Cardiac fibroblast (primary cell): ENCODE measurements at regions not wholly inside any gene's neighbourhood (a gene's known extent, or its start where the extent isn't known, plus 50 kb on each side); places are given as distances from the start of the nearest gene placed in this dataset.
A peak's percentile ranks its signal among the peaks of the same experiment; 100 is the strongest.

Source experiments
- DNase-seq, 2 donors: peaks; one replicate each; pipeline versions ENCODE4 v3.0.0 to v3.0.0-alpha.2; 2010; ENCODE audit warnings: low read depth in 2 of 2
- H3K4me3 ChIP-seq, 2 donors: replicated peaks in 1 of 2; 1 replicate in 1 of 2; 2 replicates in 1 of 2; pipeline ENCODE4 v1.5.1; 2011; ENCODE audit warnings: low read depth in 2 of 2, low read length in 2 of 2, mild to moderate bottlenecking in 2 of 2, moderate library complexity in 1 of 2
- CTCF ChIP-seq: IDR thresholded peaks from one replicate; pipeline ENCODE4 v1.5.1; 2011; ENCODE audit warnings: low read depth, mild to moderate bottlenecking, low read length, inconsistent platforms

DNA sequence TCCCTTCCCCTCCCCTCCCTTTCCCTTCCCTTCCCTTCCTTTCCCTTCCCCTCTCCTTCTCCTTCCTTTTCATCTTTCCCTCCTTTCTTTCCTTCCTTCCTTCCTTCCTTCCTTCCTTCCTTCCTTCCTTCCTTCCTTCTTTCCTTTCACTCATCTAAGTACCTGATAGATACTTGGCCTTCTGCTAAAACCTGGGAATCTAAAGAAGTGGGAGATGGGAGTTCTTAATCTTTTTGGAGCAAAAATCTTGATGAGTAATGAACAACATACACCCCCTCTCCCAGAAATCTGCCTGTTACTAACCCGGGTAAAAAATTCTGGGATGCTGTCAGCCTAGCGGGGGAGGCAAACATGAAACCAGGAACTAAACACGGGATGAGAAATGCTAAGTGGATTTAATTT lies 100.7 kb downstream of the VEGFA start:
- TF ChIP-seq CTCF, result no peak
- H3K4me3 ChIP-seq, result no peak overlapping the region
- DNase-seq, result peak in 1 of 2 donors; percentile 34

DNA sequence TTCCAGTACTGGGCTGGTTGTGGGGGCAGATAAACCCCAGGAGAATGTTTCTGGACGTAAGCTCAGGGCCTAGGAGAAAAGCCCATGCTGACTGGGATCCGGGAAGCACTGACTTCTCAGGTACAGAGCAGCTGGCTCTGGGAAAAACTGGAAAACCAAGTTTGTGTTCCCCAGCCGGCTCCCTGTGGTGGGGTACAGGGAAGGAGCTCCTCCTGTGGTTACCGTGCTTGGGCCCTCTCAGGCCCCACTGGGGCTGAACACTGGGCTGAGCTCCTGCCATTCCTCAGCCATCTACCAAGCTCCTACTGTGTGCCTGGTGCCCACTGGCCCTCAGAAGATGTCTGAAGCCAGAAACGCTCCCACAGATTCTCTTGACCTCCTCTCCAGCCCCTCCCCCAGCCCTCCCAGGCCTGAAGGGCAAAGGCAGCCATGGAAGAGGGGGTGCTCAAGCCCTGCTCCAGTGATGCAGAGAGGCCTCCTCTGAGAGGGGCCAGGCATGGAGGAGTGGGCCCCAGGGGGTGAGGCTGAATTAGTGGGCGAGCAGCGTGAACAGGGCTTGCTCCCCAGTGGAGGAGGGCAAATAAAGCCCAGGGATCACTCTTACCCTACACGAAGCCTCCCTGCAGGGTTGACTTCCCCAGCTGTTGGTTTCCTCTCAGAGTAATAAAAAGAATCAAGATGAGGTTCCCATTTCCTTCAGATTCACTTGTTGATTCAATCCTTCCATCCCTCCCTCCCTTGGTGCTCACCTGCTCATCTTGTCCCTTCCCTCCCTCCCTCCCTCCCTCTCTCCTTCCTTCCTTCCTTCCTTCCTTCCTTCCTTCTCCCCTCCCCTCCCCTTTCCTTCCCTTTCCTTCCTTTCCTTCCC lies 100.0 kb downstream of the VEGFA start:
- H3K4me3 ChIP-seq, result no peak overlapping the region
- no peak for TF ChIP-seq CTCF
- DNase-seq, result no peak

DNA sequence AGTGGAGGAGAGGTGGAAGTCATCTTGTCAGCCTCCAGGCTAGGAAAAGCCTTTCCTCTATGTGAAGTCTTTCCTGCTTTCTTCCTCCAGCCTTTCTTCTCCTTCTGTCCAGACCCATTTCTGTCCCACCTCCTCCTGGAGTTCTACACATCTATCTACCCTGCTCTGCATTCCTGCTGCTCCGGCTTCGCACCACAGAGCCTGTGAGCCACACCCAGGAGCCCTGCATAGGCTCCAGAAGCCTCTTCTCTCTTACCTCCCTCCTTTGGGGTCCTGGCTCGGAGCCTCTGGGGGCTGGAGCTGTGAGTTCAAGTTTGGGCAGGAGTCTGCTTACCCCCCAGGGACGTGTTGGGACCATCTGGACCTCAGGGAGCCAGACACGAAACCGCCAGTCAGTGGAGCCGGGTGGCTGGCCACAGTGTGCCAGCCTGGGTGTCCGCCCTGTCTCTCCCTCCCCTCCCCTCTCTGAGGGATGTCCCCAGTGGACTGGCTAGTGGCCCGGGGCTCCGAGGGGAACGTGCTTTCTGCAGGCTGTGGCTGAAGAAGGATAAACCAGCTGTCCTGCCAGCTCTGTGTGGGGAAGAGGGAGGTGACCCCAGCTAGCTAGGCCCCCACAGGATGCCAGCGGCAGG lies 99.2 kb downstream of the VEGFA start:
- H3K4me3 ChIP-seq, result no peak overlapping the region
- no peak for DNase-seq
- no peak for TF ChIP-seq CTCF

DNA sequence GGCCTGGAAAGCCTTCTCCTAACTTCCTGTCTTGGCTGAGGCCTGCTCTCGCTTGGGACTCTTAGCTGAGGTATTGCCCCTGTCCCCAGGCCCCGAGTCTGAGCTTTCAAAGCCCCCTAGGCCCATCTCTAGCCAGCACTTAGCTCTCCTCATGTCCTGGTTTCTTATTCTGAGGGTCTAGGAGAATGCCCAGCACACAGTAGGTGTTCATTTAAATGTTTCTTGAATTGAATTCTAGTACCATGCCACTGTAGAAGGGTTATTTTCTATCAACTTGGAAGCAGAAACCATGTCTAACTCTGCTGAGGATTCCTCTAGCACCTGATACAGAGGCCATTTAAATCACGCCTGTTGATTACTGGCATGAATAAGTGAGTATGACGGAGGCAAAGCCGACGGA lies 98.5 kb downstream of the VEGFA start:
- no peak overlapping the region for H3K4me3 ChIP-seq
- no peak for TF ChIP-seq CTCF
- DNase-seq, result no peak

- no peak for DNase-seq
- no peak overlapping the region for H3K4me3 ChIP-seq
- no peak for TF ChIP-seq CTCF
Measured at GRCh38 chr6:43867996-43868395, 98.0 kb downstream of the VEGFA start.

- H3K4me3 ChIP-seq, result no peak overlapping the region
- no peak for TF ChIP-seq CTCF
- no peak for DNase-seq
Measured at GRCh38 chr6:43867246-43867645, 97.2 kb downstream of the VEGFA start.
